IMR-90 (cell line): ENCODE measurements at regions not wholly inside any gene's neighbourhood (a gene's known extent, or its start where the extent isn't known, plus 50 kb on each side); places are given as distances from the start of the nearest gene placed in this dataset.

Experiments
- BHLHE40 ChIP-seq: fragments of 150-350 bp; IDR thresholded peaks from 2 replicates; pipeline ENCODE4 v1.6.1; 2016; ENCODE audit warnings: mild to moderate bottlenecking, low read depth, low read length
- CEBPB ChIP-seq: IDR thresholded peaks from 2 replicates; pipeline ENCODE4 v1.6.1; 2012; ENCODE audit warnings: low read depth, low read length, improper control_type of control experiment
- CHD1 ChIP-seq: IDR thresholded peaks from 2 replicates; pipeline ENCODE4 v1.6.1; 2012; ENCODE audit warnings: low read depth, low read length, improper control_type of control experiment
- FOS ChIP-seq: fragments of 150-350 bp; IDR thresholded peaks from 2 replicates; pipeline ENCODE4 v1.6.1; 2016; ENCODE audit warnings: low read depth, low read length
- MAFK ChIP-seq: IDR thresholded peaks from 2 replicates; pipeline ENCODE4 v1.6.1; 2012; ENCODE audit warnings: low read depth, low read length, improper control_type of control experiment
- MAZ ChIP-seq: IDR thresholded peaks from 2 replicates; pipeline ENCODE4 v1.6.1; 2012; ENCODE audit warnings: low read depth, mild to moderate bottlenecking, low read length, improper control_type of control experiment, moderate library complexity, borderline replicate concordance
- NFE2L2 ChIP-seq: fragments of 150-350 bp; IDR thresholded peaks from 2 replicates; pipeline ENCODE4 v1.6.1; 2016; ENCODE audit warnings: low read depth, mild to moderate bottlenecking, low read length
- POLR2A ChIP-seq: IDR thresholded peaks from 2 replicates; pipeline ENCODE4 v1.6.1; 2012; ENCODE audit warnings: mild to moderate bottlenecking, low read depth, low read length
- RAD21 ChIP-seq: IDR thresholded peaks from 2 replicates; pipeline ENCODE4 v1.6.1; 2012; ENCODE audit warnings: low read length, improper control_type of control experiment
- RCOR1 ChIP-seq: IDR thresholded peaks from 2 replicates; pipeline ENCODE4 v1.6.1; 2012; ENCODE audit warnings: mild to moderate bottlenecking, low read length, improper control_type of control experiment; ENCODE audit not compliant: insufficient replicate concordance
- RFX5 ChIP-seq: IDR thresholded peaks from 2 replicates; pipeline ENCODE4 v1.8.0; 2012; ENCODE audit warnings: low read depth, mild to moderate bottlenecking, low read length, moderate library complexity
- SMC3 ChIP-seq: fragments of 150-350 bp; IDR thresholded peaks from 2 replicates; pipeline ENCODE4 v1.6.1; 2016; ENCODE audit warnings: low read depth, mild to moderate bottlenecking, antibody characterized with exemption, low read length, moderate library complexity
- TF ChIP-seq, protein P1 (sequence below): conservative IDR thresholded peaks from 2 replicates; pipeline ENCODE4 v1.5.1; 2012; ENCODE audit warnings: mild to moderate bottlenecking, low read depth, low read length, improper control_type of control experiment
- TF ChIP-seq, protein P2 (sequence below): fragments of 150-350 bp; IDR thresholded peaks from 2 replicates; pipeline ENCODE4 v1.6.1; 2017; ENCODE audit warnings: mild to moderate bottlenecking, antibody characterized with exemption, low read length, low read depth

DNA sequence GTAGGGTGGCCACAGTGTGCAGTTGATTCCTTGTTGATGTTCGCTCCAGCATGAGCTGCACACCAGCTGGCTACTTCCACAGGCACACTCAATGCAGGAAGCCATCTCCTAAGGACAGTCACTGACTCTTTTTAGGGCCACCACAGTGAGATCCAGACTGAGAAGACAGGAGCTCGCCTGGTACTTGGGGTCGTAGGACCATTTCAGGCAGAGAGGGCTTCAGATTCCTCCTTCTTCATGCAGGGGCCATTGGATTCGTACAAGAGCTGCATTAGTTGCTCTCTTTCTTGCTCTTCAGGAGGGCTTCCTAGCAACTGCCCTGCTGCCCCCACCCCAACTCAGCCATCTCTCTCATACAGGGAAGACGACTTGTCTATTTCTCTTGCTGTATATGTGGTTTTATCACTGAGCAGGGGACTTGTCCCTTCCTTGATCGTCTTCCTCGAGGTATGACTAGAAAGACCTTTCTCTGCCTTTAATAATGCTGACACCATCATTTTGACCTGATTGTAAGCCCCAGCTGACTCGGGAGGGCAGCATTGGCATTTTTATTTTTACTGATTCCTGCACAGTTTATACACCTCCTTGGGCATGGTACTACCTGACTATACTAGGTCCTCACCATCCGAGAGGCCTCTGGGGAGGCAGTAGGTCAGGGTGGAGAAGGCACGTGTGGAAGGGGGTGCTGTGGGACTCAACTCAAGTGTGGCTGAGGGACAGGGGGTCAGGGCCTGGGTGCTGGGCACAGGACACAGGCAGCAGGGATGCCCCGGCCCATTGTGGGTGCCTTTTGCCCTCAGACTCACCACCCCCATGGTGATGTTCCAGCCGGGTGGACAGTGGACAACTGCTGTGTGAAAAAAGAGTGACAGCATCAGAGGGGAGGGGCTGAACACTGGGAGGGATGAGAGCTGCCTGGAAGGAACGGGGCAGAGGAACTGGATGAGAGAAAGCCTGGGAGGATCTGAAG lies 136.7 kb upstream of the ZNF746 start:
- TF ChIP-seq, protein P1, sequence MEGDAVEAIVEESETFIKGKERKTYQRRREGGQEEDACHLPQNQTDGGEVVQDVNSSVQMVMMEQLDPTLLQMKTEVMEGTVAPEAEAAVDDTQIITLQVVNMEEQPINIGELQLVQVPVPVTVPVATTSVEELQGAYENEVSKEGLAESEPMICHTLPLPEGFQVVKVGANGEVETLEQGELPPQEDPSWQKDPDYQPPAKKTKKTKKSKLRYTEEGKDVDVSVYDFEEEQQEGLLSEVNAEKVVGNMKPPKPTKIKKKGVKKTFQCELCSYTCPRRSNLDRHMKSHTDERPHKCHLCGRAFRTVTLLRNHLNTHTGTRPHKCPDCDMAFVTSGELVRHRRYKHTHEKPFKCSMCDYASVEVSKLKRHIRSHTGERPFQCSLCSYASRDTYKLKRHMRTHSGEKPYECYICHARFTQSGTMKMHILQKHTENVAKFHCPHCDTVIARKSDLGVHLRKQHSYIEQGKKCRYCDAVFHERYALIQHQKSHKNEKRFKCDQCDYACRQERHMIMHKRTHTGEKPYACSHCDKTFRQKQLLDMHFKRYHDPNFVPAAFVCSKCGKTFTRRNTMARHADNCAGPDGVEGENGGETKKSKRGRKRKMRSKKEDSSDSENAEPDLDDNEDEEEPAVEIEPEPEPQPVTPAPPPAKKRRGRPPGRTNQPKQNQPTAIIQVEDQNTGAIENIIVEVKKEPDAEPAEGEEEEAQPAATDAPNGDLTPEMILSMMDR: no peak
- TF ChIP-seq CEBPB: no peak
- TF ChIP-seq POLR2A: no peak
- no peak for TF ChIP-seq CHD1
- TF ChIP-seq MAZ: no peak
- TF ChIP-seq MAFK: peak; percentile 88
- no peak for TF ChIP-seq RAD21
- TF ChIP-seq SMC3: no peak
- no peak for TF ChIP-seq BHLHE40
- no peak for TF ChIP-seq FOS
- no peak for TF ChIP-seq NFE2L2
- TF ChIP-seq, protein P2, sequence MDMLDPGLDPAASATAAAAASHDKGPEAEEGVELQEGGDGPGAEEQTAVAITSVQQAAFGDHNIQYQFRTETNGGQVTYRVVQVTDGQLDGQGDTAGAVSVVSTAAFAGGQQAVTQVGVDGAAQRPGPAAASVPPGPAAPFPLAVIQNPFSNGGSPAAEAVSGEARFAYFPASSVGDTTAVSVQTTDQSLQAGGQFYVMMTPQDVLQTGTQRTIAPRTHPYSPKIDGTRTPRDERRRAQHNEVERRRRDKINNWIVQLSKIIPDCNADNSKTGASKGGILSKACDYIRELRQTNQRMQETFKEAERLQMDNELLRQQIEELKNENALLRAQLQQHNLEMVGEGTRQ: no peak
- no peak for TF ChIP-seq RFX5
- TF ChIP-seq RCOR1: no peak
